ENCODE measurements at regions not wholly inside any gene's neighbourhood (a gene's known extent, or its start where the extent isn't known, plus 50 kb on each side); places are given as distances from the start of the nearest gene placed in this dataset.

GRCh38 chr1:222123111-222123510 is 381.2 kb upstream of the DUSP10 start:
- no peak for TF ChIP-seq CTCF (IDR thresholded peaks at IDR 0.05)
- no peak for TF ChIP-seq POLR2A (IDR thresholded peaks at IDR 0.05)
